SKM-1 treated with dmso at 0.1 percent for 144 hours (cell line): ENCODE measurements at regions not wholly inside any gene's neighbourhood (a gene's known extent, or its start where the extent isn't known, plus 50 kb on each side); places are given as distances from the start of the nearest gene placed in this dataset.
"Not testable (repeated sequence)": the region's sequence is repeated elsewhere in the genome, so short reads cannot be mapped to it uniquely, and the experiment has no call there.

Experiments used
- DNase-seq: peaks from one replicate; lab custom pipeline; 2025; ENCODE audit not compliant: unreplicated experiment; lab: John Stamatoyannopoulos, UW

DNA sequence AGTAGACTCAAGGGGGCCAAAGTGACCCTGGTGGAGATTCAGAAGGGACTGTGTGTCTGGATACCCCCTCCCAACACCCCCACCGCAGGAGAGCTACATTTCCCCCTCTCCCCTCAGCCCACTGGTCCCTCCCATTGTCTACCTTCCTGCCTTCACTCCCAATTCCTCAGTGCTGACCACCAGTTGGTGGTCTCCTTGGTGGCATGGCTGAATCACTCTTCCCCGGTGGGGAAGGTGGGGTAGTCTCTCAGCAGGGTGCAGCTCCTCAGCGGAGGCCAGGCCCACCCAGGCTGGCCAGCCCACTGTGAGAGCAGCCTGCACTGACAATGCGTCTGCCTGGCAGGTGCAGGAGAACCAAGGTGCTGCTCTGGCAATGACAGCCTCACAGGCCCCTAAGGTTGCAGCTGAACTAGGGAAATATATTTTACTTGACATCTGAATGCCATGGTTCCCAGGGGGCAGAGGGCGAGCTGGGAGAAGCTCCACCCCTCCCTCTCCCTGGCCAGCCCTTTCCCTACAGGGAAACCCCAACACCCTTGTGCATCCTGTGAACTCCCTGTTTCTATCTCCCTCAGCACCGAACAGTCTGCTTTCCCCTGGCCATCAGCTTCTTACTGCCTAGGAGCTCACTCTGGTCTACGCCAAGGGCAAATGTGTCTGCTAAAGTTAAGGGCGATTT is 62.6 kb upstream of the PAX8 start:
- no peak for DNase-seq

DNA sequence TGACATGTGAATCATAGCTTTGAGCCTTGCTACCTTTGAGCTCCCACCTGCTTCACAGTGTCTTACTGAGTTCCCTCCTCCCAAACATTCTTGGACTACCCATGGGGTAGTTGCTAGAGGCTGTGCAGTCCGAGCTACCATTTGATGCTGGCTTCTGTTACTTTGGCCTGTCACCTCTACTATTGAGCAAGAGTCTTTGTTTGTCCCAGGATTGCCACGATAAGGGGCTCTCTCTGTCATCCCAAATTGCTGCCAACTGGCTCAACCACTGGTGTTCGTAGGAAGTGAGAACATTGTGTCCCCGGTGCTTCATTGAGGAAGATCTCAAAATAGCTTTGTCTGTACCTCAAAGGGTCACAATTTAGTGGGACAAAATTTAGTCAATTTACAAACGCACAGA is 59.1 kb upstream of the PAX8 start:
- no peak for DNase-seq

GRCh38 chr2:113336040-113336439 is 57.3 kb upstream of the PAX8 start:
- not testable (repeated sequence) for DNase-seq

GRCh38 chr2:113334147-113334546 is 55.4 kb upstream of the PAX8 start:
- DNase-seq, result no peak

GRCh38 chr2:113333735-113334134 is 55.0 kb upstream of the PAX8 start:
- DNase-seq, result not testable (repeated sequence)

DNA sequence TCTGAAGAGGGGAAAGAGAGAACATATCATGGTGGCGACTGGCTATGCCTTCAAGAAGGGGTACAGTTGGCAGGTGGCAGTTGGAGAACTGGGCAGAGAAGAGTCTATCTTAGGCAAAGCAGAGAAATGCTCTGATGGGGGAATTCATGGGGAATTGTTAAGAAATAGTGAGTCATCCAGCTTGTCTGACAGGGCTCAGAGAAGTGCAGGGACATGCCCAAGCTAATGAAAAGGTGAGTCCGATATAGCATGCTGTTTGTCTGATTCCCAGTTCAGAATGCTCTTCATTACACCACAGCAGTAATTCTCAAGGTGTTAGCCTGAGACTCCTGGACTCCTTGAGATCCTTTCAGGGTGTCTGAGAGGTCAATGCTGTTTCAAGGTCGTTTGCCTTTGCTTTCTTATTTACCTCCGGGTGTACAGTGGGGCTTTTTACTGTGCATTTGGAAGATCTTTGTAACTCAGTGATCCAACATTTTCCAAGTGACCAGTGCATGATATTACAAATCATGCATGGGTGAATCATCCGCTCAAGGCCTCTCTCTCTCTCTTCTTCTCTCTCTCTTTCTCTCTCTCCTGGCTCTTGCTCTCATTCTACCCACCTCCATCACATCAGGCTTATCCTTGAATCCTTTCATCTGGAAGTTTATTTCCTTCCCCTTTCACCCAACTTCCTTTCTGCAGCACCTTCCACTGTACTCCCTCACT is 51.5 kb upstream of the PAX8 start:
- not testable (repeated sequence) for DNase-seq

GRCh38 chr2:113328973-113329372 is 50.3 kb upstream of the PAX8 start:
- DNase-seq, result not testable (repeated sequence)

DNA sequence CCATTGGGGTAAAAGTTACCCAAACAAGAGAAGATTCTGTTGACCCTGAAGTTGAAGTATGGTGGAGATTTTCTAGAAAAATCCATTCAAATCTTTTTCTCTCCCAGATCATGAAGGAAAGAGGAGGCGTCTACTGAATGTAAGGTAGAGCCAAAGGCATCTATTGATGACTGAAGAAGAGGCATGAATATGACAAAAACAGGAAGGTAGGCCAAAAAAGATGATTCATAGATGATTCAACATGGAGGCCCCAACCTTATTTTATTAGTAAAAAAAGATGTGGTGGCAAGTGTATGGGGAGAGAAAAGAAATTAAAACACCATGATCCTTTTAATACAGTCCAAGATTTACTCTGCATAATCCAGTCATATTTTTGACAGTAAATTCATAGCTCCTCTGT is 49.9 kb upstream of the PAX8 start:
- not testable (repeated sequence) for DNase-seq
